ENCODE measurements at regions not wholly inside any gene's neighbourhood (a gene's known extent, or its start where the extent isn't known, plus 50 kb on each side); places are given as distances from the start of the nearest gene placed in this dataset.
"Not testable (repeated sequence)": the region's sequence is repeated elsewhere in the genome, so short reads cannot be mapped to it uniquely, and the experiment has no call there.

DNA sequence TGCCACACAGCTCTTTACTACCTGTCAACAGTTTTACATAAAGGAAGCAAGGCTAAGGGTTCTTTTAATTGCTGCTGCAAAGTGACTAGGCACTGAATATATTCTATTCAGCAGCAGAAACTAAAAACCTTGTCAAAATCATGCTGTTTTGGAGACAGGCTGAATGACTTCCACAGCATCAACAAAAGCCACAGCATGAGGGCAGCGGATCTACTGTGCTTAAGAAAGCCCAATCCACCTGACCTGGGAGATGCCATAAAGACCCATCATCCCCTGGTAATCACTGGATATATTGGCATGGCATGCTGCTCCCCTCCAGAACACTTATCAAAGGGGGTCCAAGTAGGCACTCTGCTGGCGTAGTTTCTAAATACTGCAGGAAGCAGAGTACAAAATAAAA, 715.1 kb upstream of the SLC8A1 start:
- DNase-seq (ENCODE audit: low read depth): no peak

DNA sequence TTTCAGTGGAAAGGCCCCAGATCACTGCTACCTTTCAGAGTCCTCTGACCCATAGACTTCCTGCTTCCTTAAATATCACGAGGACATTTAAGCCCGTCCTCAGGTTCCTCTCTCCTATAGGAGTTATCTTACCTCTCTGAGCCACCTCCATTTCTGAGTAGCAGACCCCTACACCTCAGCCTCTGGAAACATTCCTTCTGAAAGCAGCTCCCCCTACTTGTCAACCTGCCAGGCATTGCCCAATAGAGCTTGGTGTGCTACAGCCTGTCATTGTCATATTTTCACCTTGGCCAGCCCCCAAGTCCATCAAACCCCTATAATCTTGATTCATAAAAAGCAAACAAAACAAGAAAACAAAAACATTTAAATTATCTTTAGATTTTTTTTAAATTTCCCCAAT, 717.9 kb upstream of the SLC8A1 start:
- DNase-seq (ENCODE audit: low read depth): no peak

DNA sequence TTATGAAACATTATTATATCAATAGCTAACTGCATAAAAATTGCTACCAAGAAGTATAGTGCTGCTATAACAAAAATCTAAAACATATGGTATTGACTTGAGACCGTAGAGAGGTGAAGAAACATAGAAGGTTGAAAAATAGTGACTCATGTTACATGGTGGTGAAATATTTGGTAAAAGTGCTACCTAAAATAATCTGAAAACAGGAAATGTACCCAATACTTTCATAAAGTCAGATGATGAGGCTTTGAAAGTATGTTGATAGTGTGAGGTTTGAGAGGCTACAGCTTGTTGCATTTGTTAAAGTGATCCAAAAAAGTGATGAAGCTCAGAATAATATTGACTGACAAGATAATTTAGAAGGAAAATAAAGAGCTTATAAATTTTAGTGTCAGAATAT, 718.7 kb upstream of the SLC8A1 start:
- no peak for DNase-seq (ENCODE audit: low read depth)

DNA sequence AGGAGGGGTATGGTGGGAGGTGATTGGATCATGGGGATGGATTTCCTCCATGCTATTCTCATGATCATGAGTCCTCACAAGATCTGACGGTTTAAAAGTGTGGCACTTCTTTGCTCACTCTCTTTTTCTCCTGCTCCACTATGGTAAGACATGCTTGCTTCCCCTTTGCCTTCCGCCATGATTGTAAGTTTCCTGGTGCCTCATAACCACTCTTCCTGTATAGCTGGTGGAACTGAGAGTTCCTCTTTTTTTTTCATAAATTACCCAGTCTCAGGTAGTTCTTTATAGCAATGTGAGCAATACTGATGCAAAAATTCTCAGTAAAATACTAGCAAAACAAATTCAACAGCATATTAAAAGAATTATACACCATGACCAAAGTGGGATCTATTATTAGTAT, 728.5 kb upstream of the SLC8A1 start:
- DNase-seq (ENCODE audit: low read depth): no peak

DNA sequence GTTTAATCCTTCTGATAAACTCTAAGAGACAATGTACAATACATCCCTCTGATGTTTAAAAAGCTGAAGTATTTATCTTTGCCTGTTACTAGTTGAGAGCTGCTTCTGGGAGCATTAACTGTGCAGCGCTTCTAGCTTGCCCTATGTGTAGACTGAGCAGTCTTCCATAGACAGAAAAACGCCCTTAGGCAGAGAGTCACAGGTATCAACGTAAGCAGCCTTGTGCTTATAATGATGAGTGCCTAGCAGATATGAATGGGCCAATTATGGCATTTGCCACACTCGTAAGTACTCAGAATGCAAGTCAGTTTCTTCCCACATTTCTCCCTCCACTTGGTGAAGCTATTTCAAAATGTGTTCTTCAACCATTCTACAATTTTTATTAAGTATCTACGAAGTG, 731.1 kb upstream of the SLC8A1 start:
- no peak for DNase-seq (ENCODE audit: low read depth)

- no peak for DNase-seq (ENCODE audit: low read depth)
These were observed 735.7 kb upstream of the SLC8A1 start for GRCh38 chr2:41187376-41188122.

DNA sequence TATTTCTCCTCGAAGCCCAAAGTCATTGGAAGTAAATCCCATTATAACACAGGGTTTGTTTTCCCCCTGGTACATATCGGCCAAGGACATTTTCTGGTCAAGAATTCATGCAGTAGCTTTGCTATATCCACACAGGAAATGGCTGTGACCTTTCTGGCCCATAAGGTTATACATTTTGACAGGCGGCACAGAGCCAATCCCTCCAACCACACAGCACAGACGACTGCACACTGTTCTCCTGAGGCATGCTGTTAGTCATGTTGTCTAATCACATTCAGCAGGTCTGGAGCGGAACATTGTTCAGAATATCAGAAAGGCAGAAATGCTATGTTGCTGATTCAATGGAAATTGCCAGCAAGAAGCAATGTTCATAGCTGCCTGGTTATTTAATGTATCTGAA, 742.3 kb upstream of the SLC8A1 start:
- no peak for DNase-seq (ENCODE audit: low read depth)

DNA sequence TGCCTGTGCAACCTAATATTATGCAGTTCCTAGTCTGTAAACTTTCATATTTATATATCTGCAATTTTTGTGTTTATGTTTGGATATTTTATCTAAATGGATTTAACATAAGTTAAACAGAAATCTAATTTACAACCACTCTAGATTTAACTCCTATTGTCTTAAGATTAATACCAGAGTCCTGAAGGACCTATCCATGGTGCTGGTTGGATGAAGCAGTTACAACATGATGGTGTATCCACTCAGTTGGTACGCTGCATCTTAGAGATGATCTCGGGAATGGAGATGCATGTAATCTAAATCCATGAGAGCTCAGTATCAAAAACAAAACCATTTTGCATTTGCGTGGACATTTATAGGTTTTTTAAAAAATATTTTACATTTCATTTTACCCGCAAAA, 745.9 kb upstream of the SLC8A1 start:
- no peak for DNase-seq (ENCODE audit: low read depth)

GRCh38 chr2:41199334-41199733, 747.4 kb upstream of the SLC8A1 start:
- DNase-seq (ENCODE audit: low read depth): no peak

- DNase-seq (ENCODE audit: low read depth): no peak
These were observed 752.4 kb upstream of the SLC8A1 start for GRCh38 chr2:41204315-41204714.

- no peak for DNase-seq (ENCODE audit: low read depth)
These were observed 754.1 kb upstream of the SLC8A1 start for GRCh38 chr2:41206004-41206403.

GRCh38 chr2:41207578-41207977, 755.7 kb upstream of the SLC8A1 start:
- no peak for DNase-seq (ENCODE audit: low read depth)

GRCh38 chr2:41210030-41210429, 758.1 kb upstream of the SLC8A1 start:
- DNase-seq (ENCODE audit: low read depth): not testable (repeated sequence)

DNA sequence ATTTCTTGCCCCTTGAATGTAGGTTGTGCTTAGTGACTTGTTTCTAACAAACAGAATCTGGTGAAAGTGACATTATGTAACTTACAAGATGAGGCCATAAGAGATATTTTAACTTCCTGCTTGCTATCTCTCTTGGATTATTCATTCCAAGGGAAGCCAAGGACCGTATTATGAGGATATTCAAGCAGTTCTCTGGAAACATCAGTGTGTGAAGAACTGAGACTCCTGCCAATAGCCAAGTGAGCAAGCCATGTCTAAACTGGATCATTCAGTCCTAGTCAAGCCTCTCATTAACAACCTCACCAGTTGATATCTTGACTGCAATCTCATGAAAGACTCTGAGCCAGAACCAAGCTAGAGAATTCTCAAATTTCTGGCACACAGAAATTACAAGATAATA, 765.1 kb upstream of the SLC8A1 start:
- no peak for DNase-seq (ENCODE audit: low read depth)

DNA sequence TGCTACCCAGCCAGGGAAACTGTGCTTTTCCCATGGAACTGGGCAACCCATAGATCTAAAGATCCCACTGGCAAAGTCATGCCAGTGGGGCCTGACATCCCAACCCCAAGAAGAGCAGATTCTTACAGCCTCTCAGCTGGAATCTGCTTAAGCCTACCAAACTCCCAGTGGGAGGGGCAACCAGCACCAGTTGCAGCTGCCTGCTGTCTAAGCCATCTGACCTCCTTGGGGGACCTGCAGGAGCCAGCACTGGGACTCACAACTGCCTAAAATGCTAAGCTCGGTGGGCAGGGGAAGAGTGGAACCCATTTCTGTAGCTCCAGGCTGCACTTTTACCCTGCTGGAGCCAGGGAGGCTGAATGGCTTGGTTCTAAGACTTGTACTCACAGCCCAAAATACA, 770.7 kb upstream of the SLC8A1 start:
- no peak for DNase-seq (ENCODE audit: low read depth)

DNA sequence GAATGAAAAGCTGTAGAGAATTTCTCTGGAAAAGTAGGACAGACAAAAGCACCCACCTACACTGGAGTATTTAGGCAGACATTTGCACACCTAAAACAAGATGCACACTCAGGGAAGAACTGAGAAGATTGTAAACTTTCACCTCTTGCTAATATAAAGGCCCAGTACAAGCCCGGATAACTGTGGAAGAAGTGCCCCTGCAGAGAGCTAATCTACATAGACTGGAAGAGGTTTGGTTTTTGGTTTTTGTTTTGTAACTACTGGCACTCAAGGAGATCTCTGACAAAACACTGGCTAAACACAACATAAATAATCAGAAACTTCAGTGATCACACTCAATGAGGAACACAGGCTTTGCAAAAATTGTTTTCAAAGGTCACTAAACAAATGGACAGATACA, 782.2 kb upstream of the SLC8A1 start:
- no peak for DNase-seq (ENCODE audit: low read depth)

GRCh38 chr2:41241325-41242000, 789.6 kb upstream of the SLC8A1 start:
- DNase-seq (ENCODE audit: low read depth): no peak

DNA sequence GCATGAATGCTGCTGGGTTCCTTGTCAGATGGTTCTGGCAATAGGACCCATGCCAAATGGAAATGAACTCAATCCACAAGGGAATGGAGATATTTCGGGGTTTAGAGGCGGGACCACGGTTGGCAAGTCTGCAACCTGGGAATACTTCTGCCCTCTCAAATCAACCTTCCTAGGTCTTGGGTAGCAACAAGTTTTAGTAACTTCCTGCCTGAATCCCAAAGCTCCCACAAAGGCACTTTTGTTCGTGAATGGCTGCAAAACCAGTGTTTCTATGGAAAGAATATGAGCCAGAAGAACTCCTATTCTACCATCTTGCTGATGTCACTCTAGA, 790.1 kb upstream of the SLC8A1 start:
- DNase-seq (ENCODE audit: low read depth): no peak

DNA sequence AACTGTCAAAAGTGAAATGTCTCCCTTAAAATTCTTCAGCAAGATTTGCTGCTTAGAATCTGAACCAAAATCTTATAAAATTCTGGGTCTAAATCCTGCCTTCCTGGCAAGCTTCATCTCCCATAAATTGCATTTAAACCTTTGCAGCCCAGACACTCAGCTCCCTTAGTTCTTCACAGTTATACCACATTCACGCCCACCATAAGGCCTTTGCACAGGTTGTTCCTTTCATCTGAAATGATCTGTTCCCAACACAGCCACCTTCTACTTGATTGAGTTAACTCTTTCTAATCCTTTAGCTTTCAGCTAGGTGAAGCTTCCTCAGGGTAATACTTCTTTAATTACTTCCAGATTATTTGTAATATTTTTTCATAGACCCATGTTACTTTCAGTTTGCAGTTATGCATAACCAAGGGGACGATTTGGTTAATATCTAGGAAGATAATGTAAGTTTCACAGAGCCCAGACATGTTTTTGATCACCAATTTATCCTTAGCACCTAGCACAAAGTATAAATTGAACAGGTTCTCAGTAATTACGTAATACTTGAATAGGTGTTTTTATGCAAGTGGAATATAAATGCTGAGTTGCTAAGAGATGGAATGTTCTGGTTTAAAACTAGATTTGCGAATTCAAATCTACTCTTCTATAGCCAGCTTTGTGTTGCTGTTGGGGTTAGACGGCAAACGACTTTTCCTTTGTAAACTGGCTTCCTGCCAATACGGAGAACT, 779.7 kb upstream of the PKDCC start:
- DNase-seq (ENCODE audit: low read depth): no peak

DNA sequence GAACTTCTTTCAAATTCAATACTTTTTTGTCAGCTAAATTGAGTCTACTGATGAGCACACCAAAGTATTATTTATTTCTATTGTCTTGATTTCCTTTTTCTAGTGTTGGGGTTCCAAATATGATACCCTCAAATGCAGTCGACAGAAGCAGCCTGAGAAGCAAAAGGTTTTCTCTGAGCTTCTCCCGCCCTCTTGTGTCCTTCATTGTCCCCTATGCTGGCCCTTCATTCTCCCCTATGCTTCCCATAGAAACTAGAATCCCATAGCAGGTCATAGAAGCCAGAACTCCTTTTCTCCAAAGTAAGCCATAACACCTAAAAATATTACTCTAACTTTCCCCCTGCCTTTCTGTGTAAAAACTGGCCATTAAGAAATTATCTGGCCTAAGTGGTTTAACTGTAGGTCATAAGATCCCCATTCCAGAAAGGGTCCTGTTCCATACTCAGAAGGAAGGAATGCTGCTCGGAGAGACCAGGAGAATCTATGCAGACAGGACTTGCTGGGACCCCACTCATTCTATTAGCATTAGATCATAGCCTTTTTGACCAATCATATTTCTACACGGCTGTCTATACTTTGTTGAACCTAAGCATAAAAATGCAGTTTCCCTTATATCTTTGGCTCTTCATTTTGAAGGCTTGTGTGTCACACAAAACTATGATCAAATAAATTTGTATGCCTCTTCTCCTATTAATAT, 764.6 kb upstream of the PKDCC start:
- DNase-seq (ENCODE audit: low read depth): no peak

DNA sequence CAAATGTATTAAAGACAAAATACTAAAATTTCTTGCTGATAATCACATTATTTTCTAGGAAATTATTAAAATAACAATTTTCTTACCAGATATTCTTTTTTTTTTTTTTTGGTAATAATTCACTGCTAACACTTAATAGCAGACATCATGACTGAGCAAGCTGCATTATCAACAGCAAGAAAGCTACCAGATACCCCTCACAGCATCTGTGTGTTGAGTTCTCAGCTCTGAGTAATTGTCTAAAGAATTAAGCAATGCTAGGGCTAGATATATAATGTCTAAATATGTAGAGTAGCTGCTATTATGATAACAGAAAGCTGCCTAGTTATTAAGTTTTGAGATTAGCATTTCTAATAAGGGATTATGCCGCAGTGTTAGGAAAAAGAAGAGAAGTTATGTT, 754.3 kb upstream of the PKDCC start:
- DNase-seq (ENCODE audit: low read depth): no peak

DNA sequence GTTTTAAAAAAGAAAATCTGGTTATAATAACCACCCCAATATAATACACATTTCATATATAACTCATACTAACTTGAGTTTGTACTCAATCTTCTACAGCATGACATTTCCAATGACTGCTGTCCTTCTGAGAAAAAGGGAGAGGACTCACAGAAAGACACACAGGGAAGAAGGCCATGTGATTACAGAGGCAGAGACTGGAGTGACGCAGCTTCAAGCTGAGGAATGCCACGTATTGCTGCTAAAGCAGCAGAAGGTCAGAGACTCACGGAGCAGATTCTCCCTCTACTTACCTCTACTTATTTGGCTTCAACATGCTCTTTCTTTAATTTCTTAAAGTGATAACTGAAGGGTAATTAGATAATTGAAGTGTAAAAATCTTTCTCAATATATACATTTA, 753.5 kb upstream of the PKDCC start:
- no peak for DNase-seq (ENCODE audit: low read depth)

GRCh38 chr2:41313082-41313481, 734.7 kb upstream of the PKDCC start:
- no peak for DNase-seq (ENCODE audit: low read depth)

Data from stimulated activated CD8-positive, alpha-beta memory T cell treated with anti-CD3 and anti-CD28 coated beads, Interleukin-12 subunit alpha, Interleukin-12 subunit beta, amount 100 ng/mL, for 1 hour (primary cell).